H1 (cell line): ENCODE measurements at regions not wholly inside any gene's neighbourhood (a gene's known extent, or its start where the extent isn't known, plus 50 kb on each side); places are given as distances from the start of the nearest gene placed in this dataset.

ENCODE experiments used
- CTCF ChIA-PET: fragments of 300-600 bp; sonication (Branson Sonifier 250); formaldehyde crosslinking; loops from one replicate; lab custom pipeline; 2021; ENCODE audit not compliant: partially characterized antibody; lab: Charles Lee
- POLR2A ChIA-PET: fragments of 300-600 bp; sonication (Branson Sonifier 250); formaldehyde crosslinking; loops from one replicate; lab custom pipeline; 2021; ENCODE audit warnings: inconsistent platforms; ENCODE audit not compliant: partially characterized antibody; lab: Charles Lee
- DNase-seq, 2 experiments: peaks; one replicate each; pipeline versions ENCODE4 v3.0.0 to v3.0.0-alpha.2; 2010 to 2022; ENCODE audit warnings: low spot score in 2 of 2, low read depth in 1 of 2, mixed read lengths in 1 of 2
- FAIRE-seq: peaks from 2 replicates; lab custom pipeline; 2011; peaks lifted over from hg19 to GRCh38; lab: Jason Lieb, UNC
- H2AFZ ChIP-seq: 2 replicates; pipeline ENCODE4 v1.8.1; 2012; ENCODE audit warnings: low read length, inconsistent platforms
- H2AK5ac ChIP-seq: 2 replicates; pipeline ENCODE4 v1.6.1; 2013; ENCODE audit warnings: low read depth, low read length
- H2BK120ac ChIP-seq: replicated peaks from 2 replicates; pipeline ENCODE3; 2013; ENCODE audit warnings: low read depth, low read length, inconsistent platforms
- H2BK12ac ChIP-seq: 2 replicates; pipeline ENCODE4 v1.6.1; 2013; ENCODE audit warnings: low read depth, low read length
- H2BK15ac ChIP-seq: 2 replicates; pipeline ENCODE4 v1.6.1; 2013; ENCODE audit warnings: low read length
- H2BK20ac ChIP-seq: 2 replicates; pipeline ENCODE4 v1.6.1; 2013; ENCODE audit warnings: low read length
- H2BK5ac ChIP-seq: 2 replicates; pipeline ENCODE4 v1.6.1; 2013; ENCODE audit warnings: low read depth, low read length
- H3K14ac ChIP-seq: 2 replicates; pipeline ENCODE4 v1.6.1; 2013; ENCODE audit warnings: inconsistent platforms; ENCODE audit not compliant: insufficient read length
- H3K18ac ChIP-seq: 2 replicates; pipeline ENCODE4 v1.6.1; 2013; ENCODE audit warnings: low read length; ENCODE audit errors: extremely low read depth
- H3K23ac ChIP-seq: 2 replicates; pipeline ENCODE4 v1.6.1; 2013; ENCODE audit warnings: inconsistent platforms; ENCODE audit not compliant: insufficient read length
- H3K23me2 ChIP-seq: 2 replicates; pipeline ENCODE4 v1.6.1; 2013; ENCODE audit warnings: low read depth, low read length
- H3K27ac ChIP-seq: 2 replicates; pipeline ENCODE4 v1.6.1; 2011; ENCODE audit warnings: low read depth, low read length, inconsistent platforms
- H3K27me3 ChIP-seq, 4 experiments: replicated peaks in 1 of 4; 1 replicate in 1 of 4; 2 replicates in 3 of 4; pipeline versions ENCODE4 v1.6.1 to v1.8.1; 2011 to 2013; ENCODE audit warnings: low read length in 3 of 4, mild to moderate bottlenecking in 3 of 4, inconsistent platforms in 2 of 4, mixed read lengths in 2 of 4, moderate library complexity in 1 of 4; ENCODE audit not compliant: control insufficient read depth in 3 of 4, insufficient read depth in 3 of 4; ENCODE audit errors: extremely low read depth in 1 of 4
- H3K36me3 ChIP-seq, 4 experiments: 2 replicates each; pipeline versions ENCODE4 v1.6.1 to v1.8.1; 2011 to 2013; ENCODE audit warnings: mild to moderate bottlenecking in 4 of 4, low read length in 3 of 4, moderate library complexity in 2 of 4, control low read depth in 1 of 4, inconsistent platforms in 1 of 4; ENCODE audit not compliant: insufficient read depth in 4 of 4, control insufficient read depth in 2 of 4
- H3K4ac ChIP-seq: replicated peaks from 2 replicates; pipeline ENCODE3; 2013; ENCODE audit warnings: low read length, low read depth, mixed read lengths, inconsistent platforms; ENCODE audit not compliant: insufficient read length
- H3K4me1 ChIP-seq, 4 experiments: replicated peaks in 1 of 4; 1 replicate in 1 of 4; 2 replicates in 3 of 4; pipeline versions ENCODE4 v1.6.1 to v1.8.1; 2011 to 2013; ENCODE audit warnings: low read length in 3 of 4, inconsistent platforms in 2 of 4, mixed read lengths in 1 of 4; ENCODE audit not compliant: insufficient read depth in 4 of 4, control insufficient read depth in 3 of 4
- H3K4me2 ChIP-seq, 2 experiments: 2 replicates each; pipeline versions ENCODE4 v1.6.1 to v1.8.1; 2011 to 2013; ENCODE audit warnings: low read depth in 2 of 2, low read length in 2 of 2, control low read depth in 1 of 2, inconsistent platforms in 1 of 2, mild to moderate bottlenecking in 1 of 2; ENCODE audit not compliant: insufficient read depth in 1 of 2
- H3K4me3 ChIP-seq, 4 experiments: fragments of 200-600, 300-600 bp in 1 of 4; sonication (generic), shearing (Covaris generic), sonication (Bioruptor Twin) in 1 of 4; 2 replicates each; pipeline versions ENCODE4 v1.5.1 to v1.8.1; 2011 to 2016; ENCODE audit warnings: low read length in 4 of 4, low read depth in 3 of 4, control low read depth in 2 of 4, inconsistent platforms in 2 of 4, mild to moderate bottlenecking in 2 of 4, mixed read lengths in 1 of 4, moderate library complexity in 1 of 4; ENCODE audit not compliant: insufficient read depth in 2 of 4; ENCODE audit errors: extremely low read depth in 1 of 4
- H3K56ac ChIP-seq: replicated peaks from 2 replicates; pipeline ENCODE3; 2013; ENCODE audit warnings: low read depth, mild to moderate bottlenecking, mixed read lengths, low read length, inconsistent platforms; ENCODE audit not compliant: insufficient read length
- H3K79me1 ChIP-seq: 2 replicates; pipeline ENCODE4 v1.6.1; 2013; ENCODE audit warnings: low read depth, low read length, control low read depth
- H3K79me2 ChIP-seq, 2 experiments: 2 replicates each; pipeline versions ENCODE4 v1.6.1 to v1.8.1; 2012 to 2013; ENCODE audit warnings: low read length in 2 of 2, mild to moderate bottlenecking in 2 of 2, inconsistent platforms in 1 of 2; ENCODE audit not compliant: insufficient read depth in 2 of 2, control insufficient read depth in 1 of 2
- H3K9ac ChIP-seq, 4 experiments: replicated peaks in 1 of 4; 1 replicate in 1 of 4; 2 replicates in 3 of 4; pipeline versions ENCODE4 v1.6.1 to v1.8.1; 2011 to 2013; ENCODE audit warnings: low read depth in 3 of 4, low read length in 3 of 4, control low read depth in 2 of 4, mild to moderate bottlenecking in 2 of 4, moderate library complexity in 2 of 4, inconsistent platforms in 1 of 4; ENCODE audit errors: extremely low read depth in 1 of 4
- H3K9me3 ChIP-seq, 2 experiments: 2 replicates each; pipeline versions ENCODE4 v1.6.1 to v1.8.1; 2012 to 2013; ENCODE audit warnings: mild to moderate bottlenecking in 2 of 2, moderate library complexity in 2 of 2, control low read depth in 1 of 2, inconsistent platforms in 1 of 2, low read depth in 1 of 2, low read length in 1 of 2, mixed read lengths in 1 of 2; ENCODE audit not compliant: insufficient read depth in 2 of 2
- H4K20me1 ChIP-seq, 2 experiments: replicated peaks in 1 of 2; 2 replicates each; pipeline versions ENCODE3 to v1.8.1; 2011 to 2013; ENCODE audit warnings: inconsistent platforms in 2 of 2, low read length in 2 of 2, mild to moderate bottlenecking in 1 of 2; ENCODE audit not compliant: insufficient read depth in 2 of 2, control insufficient read depth in 1 of 2
- H4K5ac ChIP-seq: 2 replicates; pipeline ENCODE4 v1.6.1; 2013; ENCODE audit warnings: low read length, low read depth, mixed read lengths, inconsistent platforms; ENCODE audit not compliant: insufficient read length
- H4K8ac ChIP-seq: 2 replicates; pipeline ENCODE4 v1.8.0; 2013; ENCODE audit warnings: mild to moderate bottlenecking, moderate library complexity, low read length, inconsistent platforms; ENCODE audit not compliant: insufficient read depth; ENCODE audit errors: extremely low read depth
- H4K91ac ChIP-seq: replicated peaks from 2 replicates; pipeline ENCODE3; 2013; ENCODE audit warnings: low read length, mixed read lengths, inconsistent platforms; ENCODE audit not compliant: insufficient read length
- BACH1 ChIP-seq: IDR thresholded peaks from 2 replicates; pipeline ENCODE4 v1.6.1; 2012; ENCODE audit warnings: low read length, improper control_type of control experiment
- CEBPB ChIP-seq: IDR thresholded peaks from 2 replicates; pipeline ENCODE4 v1.6.1; 2012; ENCODE audit warnings: low read depth, low read length
- CHD1 ChIP-seq: IDR thresholded peaks from 2 replicates; pipeline ENCODE4 v1.6.1; 2012; ENCODE audit warnings: low read depth, low read length, improper control_type of control experiment
- CREB1 ChIP-seq: IDR thresholded peaks from 2 replicates; pipeline ENCODE4 v1.6.1; 2012; ENCODE audit warnings: inconsistent platforms
- CTBP2 ChIP-seq: IDR thresholded peaks from 2 replicates; pipeline ENCODE4 v1.7.0; 2011; ENCODE audit warnings: borderline replicate concordance, mild to moderate bottlenecking, moderate library complexity, mixed read lengths, low read length; ENCODE audit not compliant: insufficient read depth, insufficient read length
- EGR1 ChIP-seq: IDR thresholded peaks from 2 replicates; pipeline ENCODE4 v1.6.1; 2011; ENCODE audit warnings: low read depth, low read length, borderline replicate concordance
- HDAC6 ChIP-seq: IDR thresholded peaks from one replicate; pipeline ENCODE4 v1.7.1; 2012; ENCODE audit warnings: low read depth, mild to moderate bottlenecking, inconsistent platforms, low read length, moderate library complexity
- SAP30 ChIP-seq: fragments of 300-600 bp; sonication (generic); IDR thresholded peaks from 2 replicates; pipeline ENCODE4 v1.7.1; 2012; ENCODE audit warnings: low read length, moderate library complexity, mild to moderate bottlenecking, inconsistent platforms; ENCODE audit not compliant: insufficient read depth, insufficient replicate concordance
- SRF ChIP-seq: IDR thresholded peaks from 2 replicates; pipeline ENCODE4 v1.6.1; 2011; ENCODE audit warnings: mild to moderate bottlenecking, low read depth, low read length, moderate library complexity
- SUZ12 ChIP-seq: fragments of 200-600 bp; sonication (generic); IDR thresholded peaks from 2 replicates; pipeline ENCODE4 v1.6.1; 2012; ENCODE audit warnings: mild to moderate bottlenecking, inconsistent platforms, low read length, moderate library complexity, mixed read lengths
- ZNF274 ChIP-seq: IDR thresholded peaks from 2 replicates; pipeline ENCODE4 v1.7.0; 2012; ENCODE audit warnings: low read length, borderline replicate concordance; ENCODE audit errors: extremely low read depth
- WGBS, 2 experiments: shearing (Covaris generic) in 1 of 2; methylation state at CpG; one replicate each; pipeline versions ENCODE4 v1.1.6 to v1.1.7; 2013 to 2015; ENCODE audit warnings: low lambda C conversion rate in 2 of 2, mixed read lengths in 2 of 2, inconsistent platforms in 1 of 2, low coverage in 1 of 2, missing lambda C conversion rate in 1 of 2; ENCODE audit not compliant: insufficient replicate concordance in 2 of 2, insufficient coverage in 1 of 2, insufficient read length in 1 of 2; ENCODE audit errors: extremely low coverage in 1 of 2, missing lambda C conversion rate in 1 of 2; 5-methylcytosine and 5-hydroxymethylcytosine counted together
- TF ChIP-seq, protein P1 (sequence below): IDR thresholded peaks from 2 replicates; pipeline ENCODE4 v1.6.1; 2012; ENCODE audit warnings: low read length, inconsistent platforms
- TF ChIP-seq, protein P2 (sequence below): IDR thresholded peaks from 2 replicates; pipeline ENCODE4 v1.6.1; 2011; ENCODE audit warnings: low read depth, mild to moderate bottlenecking, low read length; ENCODE audit not compliant: insufficient read depth

DNA sequence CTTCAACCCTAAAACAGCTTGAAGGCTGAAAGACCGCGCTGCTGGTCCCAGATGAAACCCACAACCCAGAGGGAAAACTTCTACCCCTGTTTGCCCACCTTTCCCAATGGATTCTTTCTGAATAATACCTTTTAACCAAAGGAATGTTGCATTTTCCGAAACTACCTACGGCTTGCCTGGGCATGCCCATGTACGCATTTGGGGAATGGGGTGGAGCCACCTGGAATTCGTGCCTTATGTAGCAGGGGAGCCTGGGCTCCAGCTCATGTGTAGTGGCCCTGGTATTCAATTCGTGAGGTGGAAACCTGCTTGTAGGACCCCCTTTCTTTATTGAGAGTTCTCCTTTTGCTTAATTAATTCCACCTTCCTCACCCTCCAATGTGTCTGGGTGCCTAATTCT is 256.6 kb upstream of the RGS18 start:
- Histone ChIP-seq H3K18ac (no peak overlapping the region), H3K14ac (no peak overlapping the region), H4K91ac (peak overlapping the region; percentile 22), H3K4me2 (no peak overlapping the region), H2BK5ac (peak overlapping the region; percentile 18; the same call in 1 of the 2 replicates), H3K27me3 (no peaks in the 10 kb centered on the region), H3K79me2 (no peaks in the 10 kb centered on the region), H3K4me3 (no peak overlapping the region), H3K9ac (no peak overlapping the region), H3K23ac (no peak overlapping the region), H4K20me1 (no peaks in the 10 kb centered on the region), H4K5ac (peak overlapping the region; percentile 30), H2BK15ac (no peak overlapping the region), H2AFZ (0 out of 2 replicates have a peak overlapping the region, but pooled peaks have one; percentile 59), H3K27ac (no peak overlapping the region), H2BK20ac (no peak overlapping the region), H3K79me1 (no peaks in the 10 kb centered on the region), H4K8ac (no peak overlapping the region), H2BK12ac (no peak overlapping the region), H3K56ac (peak overlapping the region; percentile 73), H3K23me2 (no peaks in the 10 kb centered on the region), H3K36me3 (no peaks in the 10 kb centered on the region), H2BK120ac (peak overlapping the region; percentile 71), H2AK5ac (no peak overlapping the region), H3K4me1 (peaks cover 0 to under 1% (median 0%) of the 10 kb centered on the region in 4 experiments; a peak in 1 of 7 replicates), H3K4ac (no peak overlapping the region), H3K9me3 (no peaks in the 10 kb centered on the region)
- POLR2A ChIA-PET: no interaction called here
- CTCF ChIA-PET: interaction anchor here (1.1 kb wide), 2 partner anchors 8 to 13 kb away, joined by 3 read pairs; no protein-coding TSS in a partner anchor
- FAIRE-seq (no peak), DNase-seq (no peak)
- 86% methylated on average over 7 of the region's 7 CpGs; no CpG with 5 or more reads in 1 of the 2 experiments for WGBS, 2 experiments
- no peak for TF ChIP-seq SAP30
- no peak for TF ChIP-seq CHD1
- no peak for TF ChIP-seq HDAC6
- no peak for TF ChIP-seq ZNF274
- TF ChIP-seq EGR1: no peak
- no peak for TF ChIP-seq CREB1
- no peak for TF ChIP-seq CTBP2
- TF ChIP-seq, protein P1, sequence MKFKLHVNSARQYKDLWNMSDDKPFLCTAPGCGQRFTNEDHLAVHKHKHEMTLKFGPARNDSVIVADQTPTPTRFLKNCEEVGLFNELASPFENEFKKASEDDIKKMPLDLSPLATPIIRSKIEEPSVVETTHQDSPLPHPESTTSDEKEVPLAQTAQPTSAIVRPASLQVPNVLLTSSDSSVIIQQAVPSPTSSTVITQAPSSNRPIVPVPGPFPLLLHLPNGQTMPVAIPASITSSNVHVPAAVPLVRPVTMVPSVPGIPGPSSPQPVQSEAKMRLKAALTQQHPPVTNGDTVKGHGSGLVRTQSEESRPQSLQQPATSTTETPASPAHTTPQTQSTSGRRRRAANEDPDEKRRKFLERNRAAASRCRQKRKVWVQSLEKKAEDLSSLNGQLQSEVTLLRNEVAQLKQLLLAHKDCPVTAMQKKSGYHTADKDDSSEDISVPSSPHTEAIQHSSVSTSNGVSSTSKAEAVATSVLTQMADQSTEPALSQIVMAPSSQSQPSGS: no peak
- TF ChIP-seq CEBPB: no peak
- TF ChIP-seq, protein P2, sequence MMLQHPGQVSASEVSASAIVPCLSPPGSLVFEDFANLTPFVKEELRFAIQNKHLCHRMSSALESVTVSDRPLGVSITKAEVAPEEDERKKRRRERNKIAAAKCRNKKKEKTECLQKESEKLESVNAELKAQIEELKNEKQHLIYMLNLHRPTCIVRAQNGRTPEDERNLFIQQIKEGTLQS: no peak
- TF ChIP-seq SRF: no peak
- TF ChIP-seq BACH1: no peak
- TF ChIP-seq SUZ12: no peak
